ENCODE measurements at regions not wholly inside any gene's neighbourhood (a gene's known extent, or its start where the extent isn't known, plus 50 kb on each side); places are given as distances from the start of the nearest gene placed in this dataset.

GRCh38 chr10:58023341-58024073 lies 244.2 kb downstream of the IPMK start:
- no peak for TF ChIP-seq CTCF (IDR thresholded peaks at IDR 0.05)
- TF ChIP-seq POLR2A (IDR thresholded peaks at IDR 0.05): no peak

All from esophagus squamous epithelium (tissue), 4 donors.